ENCODE measurements at regions not wholly inside any gene's neighbourhood (a gene's known extent, or its start where the extent isn't known, plus 50 kb on each side); places are given as distances from the start of the nearest gene placed in this dataset.

DNA sequence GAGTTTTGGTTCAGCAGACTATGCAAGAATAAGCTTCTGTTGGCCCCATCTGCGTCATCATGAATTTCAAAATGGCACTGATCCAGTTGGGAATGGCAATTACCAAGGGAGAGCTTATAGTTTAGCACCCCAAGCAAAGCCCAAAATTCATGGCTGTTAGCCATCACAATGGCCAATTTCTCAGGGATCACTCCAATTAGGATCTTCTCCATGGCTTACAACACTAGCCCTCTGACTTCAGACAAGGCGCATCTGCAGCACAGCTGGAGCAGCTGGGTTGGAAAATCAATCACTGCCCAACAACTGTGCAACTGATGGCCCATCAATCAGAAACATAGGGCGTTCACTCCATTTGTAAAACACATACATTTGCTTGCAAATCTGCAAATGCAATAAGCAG lies 273.6 kb downstream of the SRBD1 start:
- Histone ChIP-seq H3K9ac (ENCODE audit: low read length) (no peak overlapping the region), H3K27ac (ENCODE audit: low read depth, low read length) (no peak overlapping the region)

DNA sequence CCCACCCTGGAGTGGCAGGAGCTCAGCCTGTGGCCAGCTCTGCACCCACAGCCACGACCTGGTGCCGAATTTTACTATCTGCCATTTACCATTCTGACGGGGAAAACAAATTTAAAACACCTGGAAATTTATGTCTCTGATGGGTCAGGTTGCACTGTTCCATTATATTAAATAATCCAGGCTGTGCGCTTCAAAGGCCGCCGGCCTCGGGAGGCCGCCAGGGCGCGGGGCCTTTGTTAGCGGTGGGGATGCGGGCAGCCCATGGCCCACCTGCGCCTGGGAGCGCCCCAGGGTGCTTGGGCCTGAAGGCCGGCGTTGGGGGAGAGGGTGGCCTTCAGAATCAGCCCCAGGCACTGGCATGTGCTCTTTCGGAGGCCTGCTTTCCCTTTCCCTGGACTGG lies 276.9 kb downstream of the SRBD1 start:
- Histone ChIP-seq H3K4me1 (ENCODE audit: control insufficient read depth, insufficient read depth, low read length) (peaks cover 12% of the 10 kb centered on the region; the same call in 1 of the 2 replicates), H3K27me3 (ENCODE audit: control insufficient read depth, insufficient read depth, low read length) (no peaks in the 10 kb centered on the region), H3K36me3 (ENCODE audit: control insufficient read depth, insufficient read depth, low read length) (no peaks in the 10 kb centered on the region), H3K4me3 (ENCODE audit: low read depth, low read length) (no peak overlapping the region), H3K9ac (ENCODE audit: low read length) (no peak overlapping the region), H3K27ac (ENCODE audit: low read depth, low read length) (no peak overlapping the region), H3K9me3 (ENCODE audit: control insufficient read depth, insufficient read depth, low read depth, low read length) (no peaks in the 10 kb centered on the region)

More for the DNA sequence above, 273.6 kb downstream of the SRBD1 start:
- Histone ChIP-seq H3K4me3 (ENCODE audit: low read depth, low read length) (no peak overlapping the region), H3K27me3 (ENCODE audit: control insufficient read depth, insufficient read depth, low read length) (no peaks in the 10 kb centered on the region), H3K36me3 (ENCODE audit: control insufficient read depth, insufficient read depth, low read length) (no peaks in the 10 kb centered on the region), H3K9me3 (ENCODE audit: control insufficient read depth, insufficient read depth, low read depth, low read length) (no peaks in the 10 kb centered on the region), H3K4me1 (ENCODE audit: control insufficient read depth, insufficient read depth, low read length) (peaks cover 7% of the 10 kb centered on the region; the same call in 1 of the 2 replicates)

- H3K27ac ChIP-seq (ENCODE audit: low read depth, low read length), result no peak overlapping the region
- no peaks in the 10 kb centered on the region for H3K36me3 ChIP-seq (ENCODE audit: control insufficient read depth, insufficient read depth, low read length)
- no peak overlapping the region for H3K4me3 ChIP-seq (ENCODE audit: low read depth, low read length)
- no peak overlapping the region for H3K9ac ChIP-seq (ENCODE audit: low read length)
- no peaks in the 10 kb centered on the region for H3K27me3 ChIP-seq (ENCODE audit: control insufficient read depth, insufficient read depth, low read length)
- peaks cover 15% of the 10 kb centered on the region; the same call in 1 of the 2 replicates for H3K4me1 ChIP-seq (ENCODE audit: control insufficient read depth, insufficient read depth, low read length)
- H3K9me3 ChIP-seq (ENCODE audit: control insufficient read depth, insufficient read depth, low read depth, low read length), result no peaks in the 10 kb centered on the region
Observed at GRCh38 chr2:45332567-45332966, 278.5 kb downstream of the SRBD1 start.

- no peak overlapping the region for H3K27ac ChIP-seq (ENCODE audit: low read depth, low read length)
- H3K4me1 ChIP-seq (ENCODE audit: control insufficient read depth, insufficient read depth, low read length), result peaks cover 15% of the 10 kb centered on the region; the same call in 1 of the 2 replicates
- H3K9ac ChIP-seq (ENCODE audit: low read length), result no peak overlapping the region
- no peaks in the 10 kb centered on the region for H3K27me3 ChIP-seq (ENCODE audit: control insufficient read depth, insufficient read depth, low read length)
- no peaks in the 10 kb centered on the region for H3K9me3 ChIP-seq (ENCODE audit: control insufficient read depth, insufficient read depth, low read depth, low read length)
- no peaks in the 10 kb centered on the region for H3K36me3 ChIP-seq (ENCODE audit: control insufficient read depth, insufficient read depth, low read length)
- no peak overlapping the region for H3K4me3 ChIP-seq (ENCODE audit: low read depth, low read length)
Observed at GRCh38 chr2:45332094-45332493, 279.0 kb downstream of the SRBD1 start.

DNA sequence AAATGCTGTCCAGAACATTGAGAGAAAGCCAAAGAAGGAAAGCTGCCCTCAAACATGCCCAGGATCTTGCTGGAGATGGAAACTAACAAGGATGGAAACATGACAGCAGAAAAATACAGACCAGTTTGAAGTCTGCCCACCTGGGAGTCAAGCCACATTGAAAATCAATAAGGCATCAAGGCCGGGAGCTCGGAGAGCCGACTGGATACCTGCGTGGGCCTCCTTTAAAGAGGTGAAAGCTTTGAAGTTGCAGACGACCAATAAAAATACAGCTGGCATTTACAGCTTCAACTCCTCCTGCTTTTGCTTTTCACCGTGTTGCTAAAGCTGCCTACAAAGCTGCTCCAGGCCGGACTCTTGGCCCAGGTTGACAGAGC lies 279.7 kb downstream of the SRBD1 start:
- Histone ChIP-seq H3K4me1 (ENCODE audit: control insufficient read depth, insufficient read depth, low read length) (peaks cover 15% of the 10 kb centered on the region; the same call in 1 of the 2 replicates), H3K36me3 (ENCODE audit: control insufficient read depth, insufficient read depth, low read length) (no peaks in the 10 kb centered on the region), H3K27ac (ENCODE audit: low read depth, low read length) (no peak overlapping the region), H3K27me3 (ENCODE audit: control insufficient read depth, insufficient read depth, low read length) (no peaks in the 10 kb centered on the region), H3K9ac (ENCODE audit: low read length) (no peak overlapping the region), H3K4me3 (ENCODE audit: low read depth, low read length) (no peak overlapping the region), H3K9me3 (ENCODE audit: control insufficient read depth, insufficient read depth, low read depth, low read length) (no peaks in the 10 kb centered on the region)

DNA sequence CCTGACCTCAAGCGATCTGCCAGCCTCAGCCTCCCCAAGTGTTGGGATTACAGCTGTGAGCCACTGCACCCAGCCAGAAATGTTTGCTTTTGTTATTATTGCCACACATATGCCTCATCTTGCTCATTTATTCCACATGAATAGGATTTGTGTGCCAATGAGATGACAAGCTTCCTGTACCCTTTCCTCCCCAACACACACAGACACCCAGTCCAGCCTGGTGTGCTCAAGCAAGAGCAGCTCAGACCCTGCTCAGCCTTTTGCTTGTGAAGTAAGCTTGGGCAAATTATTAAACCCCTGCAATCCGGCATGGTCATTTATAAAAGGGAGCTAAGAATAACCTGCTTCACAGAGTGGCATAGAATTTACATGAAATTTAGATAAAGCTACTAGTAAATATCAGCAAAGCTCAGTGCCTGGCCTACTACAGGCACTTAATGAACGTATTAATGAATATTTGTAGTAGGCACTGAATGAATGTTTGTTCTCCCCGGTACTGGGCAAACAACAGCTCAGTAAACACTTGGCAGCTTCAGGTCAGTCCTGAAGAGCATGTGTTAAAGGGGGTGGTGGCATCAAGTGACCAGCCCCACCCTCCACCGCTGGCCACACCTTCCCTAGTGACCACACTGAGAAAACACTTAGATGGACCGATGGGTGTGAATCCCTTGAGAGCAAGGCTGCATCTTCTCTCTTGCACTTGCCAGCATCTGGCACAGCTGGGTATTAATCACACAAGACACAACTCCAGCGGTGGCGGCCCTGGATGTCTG lies 280.2 kb downstream of the SRBD1 start:
- Histone ChIP-seq H3K4me1 (ENCODE audit: control insufficient read depth, insufficient read depth, low read length) (peaks cover 15% of the 10 kb centered on the region; the same call in 1 of the 2 replicates), H3K27me3 (ENCODE audit: control insufficient read depth, insufficient read depth, low read length) (no peaks in the 10 kb centered on the region), H3K9me3 (ENCODE audit: control insufficient read depth, insufficient read depth, low read depth, low read length) (no peaks in the 10 kb centered on the region), H3K4me3 (ENCODE audit: low read depth, low read length) (no peak overlapping the region), H3K9ac (ENCODE audit: low read length) (no peak overlapping the region), H3K36me3 (ENCODE audit: control insufficient read depth, insufficient read depth, low read length) (no peaks in the 10 kb centered on the region), H3K27ac (ENCODE audit: low read depth, low read length) (no peak overlapping the region)

DNA sequence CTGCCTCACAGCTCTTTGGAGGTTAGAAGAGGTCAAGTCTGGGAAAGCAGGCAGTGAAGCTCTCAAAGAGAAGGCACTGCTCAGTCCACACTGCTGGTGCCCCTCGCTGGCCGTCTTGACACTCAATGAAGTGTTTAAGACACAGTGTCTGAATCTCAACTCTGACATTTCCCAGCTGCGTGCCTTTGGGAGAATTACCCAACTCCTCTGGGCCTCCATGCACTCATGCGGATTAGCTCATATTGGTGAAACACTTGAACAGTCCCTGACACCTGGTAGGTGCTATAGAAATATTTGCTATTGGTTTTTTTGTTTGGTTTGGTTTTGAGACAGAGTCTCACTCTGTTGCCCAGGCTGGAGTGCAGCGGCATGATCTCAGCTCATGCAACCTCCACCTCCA lies 281.0 kb downstream of the SRBD1 start:
- H3K9me3 ChIP-seq (ENCODE audit: control insufficient read depth, insufficient read depth, low read depth, low read length), result no peaks in the 10 kb centered on the region
- no peak overlapping the region for H3K4me3 ChIP-seq (ENCODE audit: low read depth, low read length)
- no peaks in the 10 kb centered on the region for H3K36me3 ChIP-seq (ENCODE audit: control insufficient read depth, insufficient read depth, low read length)
- H3K27me3 ChIP-seq (ENCODE audit: control insufficient read depth, insufficient read depth, low read length), result no peaks in the 10 kb centered on the region
- H3K27ac ChIP-seq (ENCODE audit: low read depth, low read length), result no peak overlapping the region
- H3K9ac ChIP-seq (ENCODE audit: low read length), result no peak overlapping the region
- peaks cover 15% of the 10 kb centered on the region; the same call in 1 of the 2 replicates for H3K4me1 ChIP-seq (ENCODE audit: control insufficient read depth, insufficient read depth, low read length)

DNA sequence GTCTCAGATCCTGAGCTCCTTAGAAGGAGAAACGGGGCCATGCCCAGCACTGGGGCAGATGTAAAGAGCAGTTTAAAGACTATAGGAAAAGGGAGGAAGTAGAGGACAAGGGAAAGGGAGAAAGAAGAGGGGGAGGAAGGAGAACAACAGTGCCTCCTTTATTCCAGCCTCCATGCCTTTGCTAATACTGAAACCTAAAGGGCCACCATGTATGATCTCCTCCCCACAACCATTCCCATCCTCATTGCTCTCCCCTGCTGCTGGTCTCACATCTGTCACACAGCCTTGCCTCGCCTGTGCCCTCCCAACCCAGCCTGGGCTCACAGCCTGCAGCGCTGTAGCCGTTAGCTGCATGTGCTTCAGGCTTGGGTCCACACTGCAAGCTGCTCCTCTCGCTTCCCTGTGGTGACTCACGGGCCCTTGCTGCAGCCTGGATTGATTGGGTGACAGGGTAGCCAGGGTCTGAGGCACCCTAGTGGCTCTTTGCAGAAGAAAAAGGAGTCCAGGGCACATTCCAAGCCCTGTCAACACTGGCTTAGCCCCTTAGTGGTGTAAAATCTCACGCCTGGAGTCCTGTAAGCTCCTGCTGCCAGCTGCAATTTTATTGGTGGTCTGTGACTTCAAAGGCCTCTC lies 281.9 kb downstream of the SRBD1 start:
- H3K9ac ChIP-seq (ENCODE audit: low read length), result no peak overlapping the region

GRCh38 chr2:45328264-45328870 lies 282.7 kb downstream of the SRBD1 start:
- Histone ChIP-seq H3K27me3 (ENCODE audit: control insufficient read depth, insufficient read depth, low read length) (no peaks in the 10 kb centered on the region), H3K36me3 (ENCODE audit: control insufficient read depth, insufficient read depth, low read length) (no peaks in the 10 kb centered on the region), H3K9me3 (ENCODE audit: control insufficient read depth, insufficient read depth, low read depth, low read length) (peaks cover 9% of the 10 kb centered on the region), H3K27ac (ENCODE audit: low read depth, low read length) (no peak overlapping the region), H3K4me1 (ENCODE audit: control insufficient read depth, insufficient read depth, low read length) (peaks cover 15% of the 10 kb centered on the region; the same call in 1 of the 2 replicates), H3K9ac (ENCODE audit: low read length) (no peak overlapping the region), H3K4me3 (ENCODE audit: low read depth, low read length) (no peak overlapping the region)

More for the DNA sequence above, 281.9 kb downstream of the SRBD1 start:
- Histone ChIP-seq H3K9me3 (ENCODE audit: control insufficient read depth, insufficient read depth, low read depth, low read length) (peaks cover 2% of the 10 kb centered on the region), H3K4me1 (ENCODE audit: control insufficient read depth, insufficient read depth, low read length) (peaks cover 15% of the 10 kb centered on the region; the same call in 1 of the 2 replicates), H3K4me3 (ENCODE audit: low read depth, low read length) (no peak overlapping the region), H3K36me3 (ENCODE audit: control insufficient read depth, insufficient read depth, low read length) (no peaks in the 10 kb centered on the region), H3K27ac (ENCODE audit: low read depth, low read length) (no peak overlapping the region), H3K27me3 (ENCODE audit: control insufficient read depth, insufficient read depth, low read length) (no peaks in the 10 kb centered on the region)

GRCh38 chr2:45323344-45323743 lies 287.7 kb downstream of the SRBD1 start:
- Histone ChIP-seq H3K27ac (ENCODE audit: low read depth, low read length) (no peak overlapping the region), H3K9me3 (ENCODE audit: control insufficient read depth, insufficient read depth, low read depth, low read length) (peaks cover 11% of the 10 kb centered on the region), H3K9ac (ENCODE audit: low read length) (no peak overlapping the region), H3K27me3 (ENCODE audit: control insufficient read depth, insufficient read depth, low read length) (no peaks in the 10 kb centered on the region), H3K4me1 (ENCODE audit: control insufficient read depth, insufficient read depth, low read length) (peaks cover 12% of the 10 kb centered on the region; the same call in 1 of the 2 replicates), H3K36me3 (ENCODE audit: control insufficient read depth, insufficient read depth, low read length) (no peaks in the 10 kb centered on the region), H3K4me3 (ENCODE audit: low read depth, low read length) (no peak overlapping the region)

- no peaks in the 10 kb centered on the region for H3K36me3 ChIP-seq (ENCODE audit: control insufficient read depth, insufficient read depth, low read length)
- no peak overlapping the region for H3K27ac ChIP-seq (ENCODE audit: low read depth, low read length)
- no peak overlapping the region for H3K9ac ChIP-seq (ENCODE audit: low read length)
- peaks cover 14% of the 10 kb centered on the region for H3K9me3 ChIP-seq (ENCODE audit: control insufficient read depth, insufficient read depth, low read depth, low read length)
- H3K27me3 ChIP-seq (ENCODE audit: control insufficient read depth, insufficient read depth, low read length), result no peaks in the 10 kb centered on the region
- H3K4me3 ChIP-seq (ENCODE audit: low read depth, low read length), result no peak overlapping the region
- H3K4me1 ChIP-seq (ENCODE audit: control insufficient read depth, insufficient read depth, low read length), result peaks cover 12% of the 10 kb centered on the region; the same call in 1 of the 2 replicates
Observed at GRCh38 chr2:45320956-45321355, 290.1 kb downstream of the SRBD1 start.

Data from HUES6 (cell line).